HUDEP-2 (cell line): ENCODE measurements at regions not wholly inside any gene's neighbourhood (a gene's known extent, or its start where the extent isn't known, plus 50 kb on each side); places are given as distances from the start of the nearest gene placed in this dataset.
"Not testable (repeated sequence)": the region's sequence is repeated elsewhere in the genome, so short reads cannot be mapped to it uniquely, and the experiment has no call there.

Experiments used
- DNase-seq, 76 experiments: peaks; one replicate each; lab custom pipeline; 2025; ENCODE audit not compliant: unreplicated experiment in 76 of 76; lab: John Stamatoyannopoulos, UW

- DNase-seq, result no peak
Measured at GRCh38 chr6:82506526-82506925, 142.9 kb downstream of the TPBG start.

GRCh38 chr6:82507112-82507511, 143.5 kb downstream of the TPBG start:
- no peak for DNase-seq

GRCh38 chr6:82511546-82511945, 147.9 kb downstream of the TPBG start:
- no peak for DNase-seq

- DNase-seq, result not testable (repeated sequence)
Measured at GRCh38 chr6:82517896-82518295, 154.3 kb downstream of the TPBG start.

- DNase-seq, result no peak
Measured at GRCh38 chr6:82521369-82521768, 157.8 kb downstream of the TPBG start.

GRCh38 chr6:82521861-82522260, 158.2 kb downstream of the TPBG start:
- no peak for DNase-seq

GRCh38 chr6:82524031-82524430, 160.4 kb downstream of the TPBG start:
- DNase-seq, result no peak

- no peak for DNase-seq
Measured at GRCh38 chr6:82525775-82526495, 162.3 kb downstream of the TPBG start.

GRCh38 chr6:82529960-82530460, 166.4 kb downstream of the TPBG start:
- not testable (repeated sequence) for DNase-seq

GRCh38 chr6:82534876-82535275, 171.3 kb downstream of the TPBG start:
- DNase-seq, result no peak

- DNase-seq, result not testable (repeated sequence)
Measured at GRCh38 chr6:82549480-82549879, 185.9 kb downstream of the TPBG start.

- not testable (repeated sequence) for DNase-seq
Measured at GRCh38 chr6:82551311-82551710, 187.7 kb downstream of the TPBG start.

- DNase-seq, result no peak
Measured at GRCh38 chr6:82551831-82552230, 188.2 kb downstream of the TPBG start.

GRCh38 chr6:82553863-82554531, 190.4 kb downstream of the TPBG start:
- DNase-seq, result no peak

- DNase-seq, result no peak
Measured at GRCh38 chr6:82554666-82555065, 191.0 kb downstream of the TPBG start.

GRCh38 chr6:82555801-82556200, 192.2 kb downstream of the TPBG start:
- DNase-seq, result no peak

- DNase-seq, result not testable (repeated sequence)
Measured at GRCh38 chr6:82558531-82558930, 194.9 kb downstream of the TPBG start.

- no peak for DNase-seq
Measured at GRCh38 chr6:82567621-82568020, 204.0 kb downstream of the TPBG start.

- DNase-seq, result no peak
Measured at GRCh38 chr6:82568290-82568993, 204.8 kb downstream of the TPBG start.

GRCh38 chr6:82569022-82569421, 205.4 kb downstream of the TPBG start:
- no peak for DNase-seq

- DNase-seq, result no peak
Measured at GRCh38 chr6:82570083-82570482, 206.5 kb downstream of the TPBG start.
